ENCODE measurements at regions not wholly inside any gene's neighbourhood (a gene's known extent, or its start where the extent isn't known, plus 50 kb on each side); places are given as distances from the start of the nearest gene placed in this dataset.

DNA sequence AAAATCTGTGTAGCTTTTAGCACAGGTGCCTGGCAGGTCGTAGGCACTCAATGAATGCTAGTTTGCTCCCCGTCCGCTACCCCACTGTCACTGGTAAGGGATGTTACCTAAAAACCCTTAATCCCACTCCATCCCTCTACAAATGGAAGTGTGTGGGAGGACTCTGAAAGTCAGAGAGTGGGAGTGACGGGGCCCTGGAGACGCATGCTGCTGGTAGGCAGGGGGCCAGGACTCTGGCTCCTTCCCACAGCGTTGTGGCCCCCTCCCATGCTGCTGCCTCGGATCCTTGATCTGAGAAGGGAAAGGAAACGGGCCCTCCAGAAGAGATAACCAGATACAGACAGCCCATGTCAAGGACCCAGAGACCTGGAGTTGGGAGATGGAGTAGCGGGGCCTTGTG, 249.3 kb downstream of the HAUS1 start:
- no peak for DNase-seq

DNA sequence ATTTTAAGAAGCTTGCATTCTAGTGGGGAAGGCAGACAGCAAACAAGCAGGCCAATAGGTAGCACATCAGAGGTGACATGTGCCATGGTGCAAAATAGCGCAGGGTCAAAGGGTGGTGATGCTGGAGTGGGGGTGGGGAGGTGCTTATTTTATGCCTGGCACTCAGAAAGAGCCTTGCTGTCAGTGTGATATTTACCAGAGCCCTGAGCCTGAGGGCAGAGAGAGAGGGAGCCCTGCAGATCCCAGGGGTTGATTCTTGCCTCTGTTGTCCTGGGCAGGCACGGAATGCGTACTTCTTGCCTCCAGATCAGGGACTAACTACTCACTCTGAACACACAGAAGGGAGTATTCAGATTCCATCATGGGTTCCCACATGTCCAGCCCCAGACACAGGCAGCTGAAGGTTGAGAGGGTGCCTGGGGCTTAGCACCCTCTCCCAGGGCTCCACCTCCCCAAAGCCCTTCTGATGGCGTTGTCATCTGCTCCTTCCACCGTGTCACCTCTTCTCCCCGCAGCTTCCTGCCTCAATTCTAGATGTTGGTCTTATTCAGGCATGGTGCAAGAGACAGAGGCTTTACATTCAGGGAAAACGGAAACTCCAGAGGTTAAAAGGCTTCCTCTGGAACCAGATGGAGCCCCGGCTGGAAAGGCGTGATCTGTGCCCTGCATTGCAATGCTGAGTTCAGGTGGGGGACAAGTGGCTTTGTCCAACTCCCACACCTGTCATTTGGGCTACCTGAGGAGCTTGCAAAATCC, 252.3 kb downstream of the HAUS1 start:
- no peak for DNase-seq

DNA sequence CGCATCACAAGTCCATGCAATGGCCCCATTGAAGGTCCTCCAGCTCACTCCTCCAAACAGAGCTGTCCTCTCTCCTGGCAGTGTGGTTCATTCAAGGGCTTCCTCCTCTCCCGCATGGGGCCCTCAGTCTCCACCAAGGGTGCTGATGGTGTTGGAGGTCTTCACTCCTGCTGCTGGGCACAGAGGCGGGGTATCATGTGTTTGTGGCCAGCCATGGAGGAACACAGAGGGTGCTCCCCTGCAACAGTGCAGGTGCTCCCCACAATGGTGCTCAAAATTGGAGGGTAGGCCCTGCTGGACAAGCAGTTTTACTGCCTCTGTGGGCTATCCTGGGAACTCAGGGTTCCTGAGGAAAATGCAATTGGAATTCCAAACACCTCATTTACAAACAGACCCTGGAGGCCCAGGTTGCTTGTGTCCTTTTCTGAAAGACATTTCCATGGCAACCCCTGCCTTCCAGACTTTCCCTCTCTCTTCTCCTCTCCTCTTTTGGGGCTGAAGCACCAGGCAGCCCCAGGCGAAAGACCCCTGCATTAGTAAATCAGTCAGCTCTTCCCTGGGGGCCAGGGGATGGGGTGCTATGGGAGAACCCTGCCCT, 256.0 kb downstream of the HAUS1 start:
- DNase-seq, result no peak

DNA sequence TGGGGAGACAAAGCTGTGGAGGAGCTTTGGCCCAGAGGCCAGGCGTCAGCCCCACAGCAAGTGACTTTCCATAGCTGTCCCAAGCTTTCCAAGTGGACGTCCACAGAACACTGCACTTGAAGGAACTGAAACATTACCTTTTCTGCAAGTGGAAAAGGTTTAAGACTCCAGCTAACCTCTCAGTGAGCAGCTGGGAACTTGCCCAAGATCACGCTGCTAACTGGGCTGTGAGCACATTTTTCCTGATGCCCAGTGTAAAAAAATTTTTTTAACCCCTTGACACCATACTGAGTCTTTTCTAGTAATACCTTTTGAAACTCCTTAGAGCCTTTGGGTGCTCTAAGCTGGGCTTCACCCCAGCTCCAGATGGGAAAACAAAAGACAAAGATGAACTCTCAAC, 256.7 kb downstream of the HAUS1 start:
- no peak for DNase-seq

DNA sequence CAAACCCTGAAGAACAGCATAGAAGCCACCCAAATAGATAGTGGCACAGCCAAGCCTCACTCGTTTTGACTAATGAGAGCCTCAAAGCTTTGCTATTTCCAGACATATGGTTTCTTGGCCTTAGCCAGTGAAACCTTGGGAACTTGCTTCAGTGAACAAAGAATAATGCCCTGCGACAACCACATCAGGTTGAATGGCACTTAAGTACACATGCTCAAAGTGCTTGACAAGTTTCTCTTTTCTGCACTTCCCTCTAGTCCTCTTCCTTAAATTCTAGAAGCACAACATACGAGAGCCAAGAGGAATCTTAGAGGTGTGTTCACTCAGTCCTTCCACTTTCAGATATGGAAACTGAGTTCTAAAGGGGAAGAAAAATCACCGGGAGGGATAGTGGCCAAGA, 258.3 kb downstream of the HAUS1 start:
- no peak for DNase-seq

DNA sequence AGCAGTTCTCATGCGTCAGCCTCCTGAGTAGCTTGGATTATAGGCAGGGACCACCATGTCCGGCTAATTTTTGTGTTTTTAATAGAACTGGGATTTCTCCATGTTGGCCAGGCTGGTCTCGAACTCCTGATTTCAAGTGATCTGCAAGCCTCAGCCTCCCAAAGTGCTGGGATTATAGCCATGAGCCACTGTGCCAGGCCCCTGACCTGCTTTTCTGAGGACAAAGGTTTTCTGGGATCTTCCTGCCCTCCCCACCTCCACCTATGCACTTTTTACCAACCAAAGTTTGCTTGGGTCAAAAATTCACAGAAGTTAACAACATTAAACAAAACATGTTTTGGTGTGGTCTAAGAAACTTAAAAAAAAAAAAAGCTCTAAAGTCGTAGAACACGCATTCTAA, 259.9 kb downstream of the HAUS1 start:
- no peak for DNase-seq

DNA sequence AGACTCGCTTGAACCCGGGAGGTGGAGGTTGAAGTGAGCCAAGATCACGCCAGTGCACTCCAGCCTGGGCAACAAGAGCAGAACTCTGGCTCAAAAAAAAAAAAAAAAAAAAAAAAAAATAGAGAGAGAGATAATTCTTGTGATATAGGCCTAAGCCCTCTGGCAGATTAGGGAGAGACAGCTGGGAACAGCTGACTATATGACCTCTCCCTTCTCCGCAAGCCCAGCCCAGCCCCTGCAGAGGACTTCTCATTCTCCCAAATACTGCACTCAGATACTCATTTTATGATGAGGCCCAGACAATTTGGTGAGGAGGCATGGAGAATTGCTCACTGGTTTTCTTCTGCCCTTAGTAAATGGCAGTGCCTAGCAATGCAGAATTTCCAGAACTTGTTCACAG, 262.0 kb downstream of the HAUS1 start:
- DNase-seq, result no peak

DNA sequence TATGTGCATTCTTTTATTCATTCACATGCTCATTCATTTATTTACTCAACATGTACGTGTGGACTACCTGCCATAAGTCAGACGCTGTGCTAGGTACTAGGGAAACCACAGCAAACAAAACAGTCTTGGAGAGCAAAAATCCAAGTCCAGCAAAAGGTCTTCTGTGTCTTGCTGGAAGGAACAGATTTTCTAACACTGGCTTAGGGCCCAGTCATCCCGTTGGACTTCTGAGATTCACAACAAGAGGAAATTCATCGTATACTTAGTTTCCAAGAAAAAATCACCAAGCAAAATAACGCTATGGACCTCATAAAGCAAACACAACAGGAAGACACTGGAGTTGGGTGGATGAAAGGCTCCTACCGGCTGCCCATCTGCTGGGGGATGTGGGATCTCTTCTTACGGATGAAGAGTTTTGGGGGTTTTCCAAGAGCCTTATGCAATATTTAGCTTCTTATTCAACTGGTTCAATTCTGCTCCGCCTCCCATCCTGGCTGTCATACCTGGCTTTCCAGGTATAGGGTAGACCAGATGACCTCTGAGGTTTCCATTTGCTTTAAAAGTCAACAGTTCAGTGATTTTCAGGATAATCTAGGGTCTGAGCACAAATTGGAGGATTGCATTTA, 262.7 kb downstream of the HAUS1 start:
- DNase-seq, result no peak

DNA sequence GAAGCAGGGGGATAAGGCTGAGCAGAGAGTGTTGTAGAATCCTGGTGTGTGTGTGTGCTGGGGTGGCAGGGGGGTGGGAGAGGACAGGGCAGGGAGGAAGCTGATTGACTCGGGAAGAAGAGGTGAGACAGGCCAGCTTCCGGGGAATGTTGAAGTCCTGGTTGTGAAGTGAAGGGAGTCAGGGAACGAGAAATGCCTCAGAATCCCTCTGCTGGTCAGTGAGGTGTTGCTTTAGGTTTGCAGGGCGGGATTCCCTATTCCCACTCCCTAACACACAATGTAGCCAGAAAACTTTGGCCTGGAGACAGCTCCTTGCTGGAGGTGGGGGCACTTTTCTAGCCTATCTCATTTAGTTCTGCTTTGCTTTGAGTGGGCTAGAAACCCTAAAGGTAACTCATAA, 265.1 kb downstream of the HAUS1 start:
- DNase-seq, result no peak

DNA sequence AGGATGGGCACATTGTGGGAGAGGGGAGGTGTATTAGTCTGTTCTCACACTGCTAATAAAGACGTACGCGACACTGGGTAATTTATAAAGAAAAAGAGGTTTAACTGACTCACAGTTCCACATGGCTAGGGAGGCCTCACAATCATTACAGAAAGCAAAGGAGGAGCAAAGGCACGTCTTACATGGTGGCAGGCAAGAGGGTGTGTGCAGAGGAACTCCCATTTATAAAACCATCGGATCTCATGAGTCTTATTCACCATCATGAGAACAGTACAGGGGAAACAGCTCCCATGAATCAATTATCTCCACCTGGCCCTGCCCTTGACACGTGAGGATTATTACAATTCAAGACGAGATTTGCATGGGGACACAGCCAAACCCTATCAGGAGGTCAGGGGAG, 266.7 kb downstream of the HAUS1 start:
- no peak for DNase-seq

DNA sequence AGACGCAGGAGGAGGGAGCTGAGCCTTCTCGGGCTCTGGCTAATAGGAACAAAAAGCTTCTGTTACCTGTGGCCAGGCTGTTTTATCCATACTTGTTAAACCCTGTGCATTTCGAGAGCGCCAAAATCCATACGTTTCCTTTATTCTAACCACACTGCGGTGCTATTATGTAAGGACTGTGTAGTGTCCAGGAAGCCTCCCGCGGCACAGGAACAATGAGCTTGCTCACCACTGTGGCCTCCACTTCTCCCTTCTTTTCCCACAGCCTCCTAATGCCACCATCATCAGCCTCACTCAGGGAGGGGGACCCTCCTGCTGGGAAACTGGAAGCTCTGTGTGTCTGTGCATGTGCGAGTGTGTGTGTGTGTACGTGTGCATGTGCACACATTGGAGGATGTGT, 268.5 kb downstream of the HAUS1 start:
- no peak for DNase-seq

DNA sequence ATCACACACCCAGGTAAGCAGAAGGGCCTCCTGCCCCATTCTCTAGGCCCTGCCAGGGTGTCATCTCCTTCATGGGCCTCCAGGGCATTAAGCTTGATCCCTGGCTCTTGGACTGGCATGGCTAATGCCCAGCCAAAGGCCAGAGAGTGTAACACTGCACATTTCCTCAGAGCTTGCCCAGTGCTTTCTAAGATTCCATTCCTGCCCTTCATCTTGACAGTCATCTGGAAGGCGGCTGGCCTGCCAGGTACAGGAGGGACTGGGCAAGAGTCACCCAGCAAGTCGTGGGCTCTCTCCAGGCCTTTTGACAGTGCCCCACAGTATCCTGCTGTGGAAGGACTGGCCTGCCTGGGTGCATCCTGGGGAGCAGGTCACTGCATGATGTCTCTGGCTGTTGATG, 268.9 kb downstream of the HAUS1 start:
- no peak for DNase-seq

DNA sequence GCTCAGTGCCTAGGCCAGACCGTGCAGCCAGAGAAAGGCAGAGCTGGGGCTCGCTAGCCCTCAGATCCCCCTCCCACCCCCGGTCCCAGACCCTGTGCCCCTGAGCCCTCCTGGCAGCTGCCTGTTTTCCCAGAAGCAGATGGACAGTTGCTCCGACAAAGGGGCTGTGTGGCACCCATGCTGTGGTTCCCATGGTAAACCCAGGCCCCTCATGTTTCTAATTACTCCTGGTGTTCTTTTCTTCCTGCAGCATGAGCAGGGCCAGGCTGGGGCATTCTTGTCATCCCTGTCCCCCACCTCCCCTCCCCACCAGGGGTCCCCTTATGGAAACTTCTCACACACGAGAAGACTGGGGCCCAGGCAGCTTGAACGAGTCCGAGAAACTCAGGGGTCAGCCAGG, 269.6 kb downstream of the HAUS1 start:
- no peak for DNase-seq

DNA sequence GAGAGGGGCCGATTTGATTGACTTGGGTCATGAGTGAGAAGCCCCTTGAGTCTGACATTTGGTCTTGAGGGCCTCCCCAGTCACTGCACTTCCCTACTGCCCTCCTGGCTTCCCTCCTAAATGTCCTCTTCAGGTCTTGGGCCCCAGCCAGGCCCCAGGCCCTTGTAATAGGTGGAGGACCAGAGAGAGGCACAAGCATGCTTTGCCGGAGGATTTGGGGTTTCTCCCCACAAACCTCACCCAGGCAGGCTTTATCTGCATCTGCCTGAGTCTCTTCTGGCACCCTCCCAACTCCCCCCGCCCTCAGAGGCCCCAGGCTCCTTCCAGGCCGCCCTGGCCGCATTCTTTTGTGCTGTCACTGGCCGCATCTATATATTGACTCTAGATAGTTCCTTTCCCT, 270.7 kb downstream of the HAUS1 start:
- DNase-seq, result no peak

DNA sequence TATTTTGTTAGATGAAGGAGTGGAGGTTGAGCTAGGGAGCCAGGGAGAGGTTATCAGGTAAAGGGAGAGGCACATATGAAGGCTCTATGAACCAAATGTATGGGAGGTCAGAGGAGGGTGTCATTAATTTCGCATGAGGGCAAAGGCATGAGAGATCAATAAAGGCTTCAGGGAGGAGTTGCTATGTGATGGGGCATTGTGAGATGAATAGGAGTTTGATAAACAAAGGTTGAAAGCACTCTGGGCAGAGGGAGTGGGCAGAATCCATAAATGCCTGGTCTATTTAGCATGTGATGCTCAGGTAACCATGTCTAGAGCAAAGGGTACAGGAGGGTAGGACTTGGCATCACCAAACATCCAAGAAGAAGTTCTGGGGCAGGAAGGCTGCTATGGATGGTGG, 273.4 kb downstream of the HAUS1 start:
- DNase-seq, result no peak

DNA sequence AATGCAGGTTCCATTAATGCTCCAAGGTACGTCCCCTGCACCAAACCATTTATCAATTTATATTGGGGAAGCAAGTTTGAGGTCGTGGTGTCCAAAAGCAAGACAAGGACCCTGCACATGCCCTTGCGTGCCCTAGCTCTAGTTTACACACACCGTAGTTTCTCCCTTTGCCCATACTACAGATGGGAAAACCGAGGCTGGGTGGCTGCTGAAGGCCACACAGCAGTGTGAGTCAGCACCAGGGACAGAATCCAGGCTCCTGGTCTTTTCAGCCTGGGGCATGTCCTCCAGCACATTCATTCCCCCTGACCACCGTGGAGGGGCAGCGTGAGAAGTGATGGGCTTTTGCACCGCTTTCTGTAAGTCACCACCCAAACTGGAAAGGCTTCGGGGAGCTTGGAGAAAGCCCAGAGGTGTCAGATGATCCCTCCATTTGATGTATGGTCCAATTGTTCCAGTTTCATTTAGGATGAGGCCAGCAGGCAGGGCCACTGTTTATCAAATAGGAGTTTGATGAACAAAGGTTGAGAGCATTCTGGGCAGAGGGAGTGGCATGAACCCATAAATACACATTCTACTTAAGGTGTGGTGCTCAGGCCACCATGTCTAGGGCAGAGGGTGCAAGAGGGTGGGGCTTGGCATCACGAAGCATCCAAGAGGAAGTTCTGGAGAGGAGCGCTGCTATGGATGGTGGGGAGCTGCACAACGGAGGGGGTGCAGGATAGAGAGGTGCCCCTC, 274.1 kb downstream of the HAUS1 start:
- no peak for DNase-seq

DNA sequence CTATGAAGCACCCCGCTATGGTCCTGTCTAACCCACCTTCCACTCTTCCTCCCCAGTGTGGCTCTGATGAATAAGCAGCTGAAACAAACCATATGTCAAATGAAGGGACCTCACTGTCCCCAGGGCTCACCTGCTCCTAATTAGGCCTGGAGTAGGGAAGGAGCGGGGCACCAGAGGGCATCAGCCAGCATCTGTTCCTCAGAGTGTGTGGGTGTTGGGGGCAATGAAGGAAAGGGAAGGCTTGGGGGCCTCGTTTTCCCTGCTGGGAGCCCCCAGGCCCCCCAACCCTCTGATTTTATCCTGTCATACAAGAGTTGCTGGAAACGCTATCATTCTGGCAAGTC, 274.7 kb downstream of the HAUS1 start:
- no peak for DNase-seq

DNA sequence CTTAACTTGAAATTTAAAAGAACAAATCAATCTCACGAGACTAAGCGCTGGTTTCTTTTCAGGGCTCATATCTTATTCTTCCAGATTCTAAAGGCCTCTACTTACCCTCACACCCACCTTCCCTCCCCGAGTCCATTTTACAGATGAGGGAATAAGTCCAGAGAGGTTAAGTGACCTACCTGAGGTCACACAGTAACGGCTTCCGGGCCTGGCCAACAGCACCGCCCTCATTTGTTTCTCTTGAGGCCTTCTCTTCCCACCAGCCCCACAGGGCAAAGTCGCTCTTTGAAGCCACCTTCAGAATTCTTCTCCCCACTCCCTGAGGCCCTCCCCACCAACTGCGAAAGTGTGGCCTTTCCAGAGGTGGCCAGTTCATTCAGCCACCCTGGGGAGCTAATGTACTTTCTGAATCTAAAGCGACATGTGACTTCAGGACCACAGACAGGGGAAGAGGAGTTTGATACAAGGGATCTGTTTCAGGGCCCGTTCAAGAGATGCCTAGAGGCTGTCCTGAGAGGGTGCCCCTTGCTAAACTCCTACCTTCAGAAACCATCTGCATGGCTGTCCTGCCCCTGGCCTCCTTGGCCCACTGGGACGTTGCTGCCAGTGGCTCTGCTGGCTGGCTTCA, 275.3 kb downstream of the HAUS1 start:
- no peak for DNase-seq

DNA sequence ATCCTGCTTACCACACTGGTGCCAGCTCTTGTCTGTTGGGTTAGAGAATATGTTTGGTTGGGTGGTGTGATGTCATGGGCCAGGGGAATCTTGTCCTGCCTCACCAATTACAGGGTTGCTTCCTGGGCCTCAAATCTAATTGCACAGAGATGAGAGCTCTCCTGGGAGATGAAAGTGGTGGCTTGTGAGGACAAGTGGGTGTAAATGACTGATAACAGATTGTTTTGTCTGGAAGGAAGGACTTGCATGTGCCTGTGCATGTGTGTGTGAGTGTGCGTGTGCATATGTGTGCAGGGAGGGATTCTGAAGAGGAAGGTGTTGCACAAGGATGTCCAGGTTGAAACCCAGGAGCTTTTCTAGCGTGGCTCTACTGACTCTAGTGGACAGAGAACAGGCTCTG, 271.9 kb downstream of the LOXHD1 start:
- no peak for DNase-seq

DNA sequence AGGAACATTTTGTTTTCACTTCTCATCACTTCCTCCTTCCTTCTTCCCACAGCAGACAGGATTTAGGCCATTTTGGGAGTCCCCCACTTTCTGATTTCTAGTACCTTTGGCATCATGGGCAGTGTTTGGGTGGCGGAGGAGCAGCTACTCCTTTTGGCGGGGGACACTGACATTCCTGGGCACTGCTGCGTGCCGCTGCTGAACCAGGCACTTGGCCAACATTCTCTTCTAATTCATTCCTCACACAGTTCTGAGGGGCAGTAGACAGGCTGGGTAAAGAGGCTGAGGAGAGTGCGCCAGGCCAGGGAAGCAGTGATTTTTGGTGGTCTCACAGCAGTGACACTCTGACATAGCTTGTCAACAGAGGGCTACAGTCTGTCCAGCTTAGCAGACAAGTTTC, 270.2 kb downstream of the LOXHD1 start:
- no peak for DNase-seq

DNA sequence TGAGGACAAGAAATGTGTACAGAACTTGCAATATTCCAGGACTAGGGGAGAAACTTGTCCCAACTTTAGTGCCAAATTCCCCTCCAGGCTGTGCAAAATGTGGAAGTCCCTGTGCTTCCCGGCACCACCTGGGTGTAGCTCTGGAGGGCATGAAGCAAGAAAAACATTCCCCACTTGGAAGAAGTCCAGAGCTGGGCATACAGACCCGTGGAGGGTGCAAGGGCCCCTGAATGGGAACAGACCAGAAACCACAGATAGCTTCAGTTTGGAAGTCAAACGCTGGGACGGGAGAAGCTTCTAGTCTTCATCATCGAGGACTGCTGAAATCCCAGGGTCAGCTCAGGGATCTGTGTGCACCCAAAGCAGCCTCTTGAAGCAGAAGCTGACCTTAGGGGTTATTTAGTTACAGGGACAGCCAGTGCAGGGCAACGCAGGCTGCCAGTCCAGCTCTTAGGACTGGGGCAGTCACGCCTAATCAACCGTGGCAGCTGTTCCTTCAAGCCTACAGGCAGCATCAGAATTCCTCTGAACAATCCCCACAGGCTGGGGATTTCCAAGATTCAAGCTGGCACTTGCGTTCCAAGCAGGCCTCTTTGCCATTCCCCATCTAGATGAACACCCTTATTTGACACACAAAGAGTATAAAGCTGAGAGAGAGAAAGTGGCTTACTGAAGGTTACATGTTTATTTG, 269.4 kb downstream of the LOXHD1 start:
- DNase-seq, result no peak

DNA sequence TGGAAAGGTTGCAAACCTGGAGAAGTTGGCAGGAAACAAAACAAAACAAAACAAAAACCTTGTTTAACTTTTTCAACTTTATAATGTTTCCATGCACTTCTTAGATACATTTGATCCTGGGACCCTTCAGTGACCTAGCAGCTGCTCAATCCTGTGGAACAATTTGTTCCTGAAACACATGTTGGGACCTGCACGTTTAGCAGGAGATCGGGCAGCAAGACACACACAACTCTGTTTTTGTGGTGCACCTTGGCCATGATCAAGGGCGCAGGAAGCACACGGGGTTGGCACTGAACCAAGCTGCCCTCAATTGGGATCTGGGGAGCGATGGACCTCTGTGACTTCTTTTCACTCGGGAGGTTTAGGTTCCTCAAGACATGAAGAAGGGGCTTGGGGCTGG, 268.7 kb downstream of the LOXHD1 start:
- DNase-seq, result no peak

DNA sequence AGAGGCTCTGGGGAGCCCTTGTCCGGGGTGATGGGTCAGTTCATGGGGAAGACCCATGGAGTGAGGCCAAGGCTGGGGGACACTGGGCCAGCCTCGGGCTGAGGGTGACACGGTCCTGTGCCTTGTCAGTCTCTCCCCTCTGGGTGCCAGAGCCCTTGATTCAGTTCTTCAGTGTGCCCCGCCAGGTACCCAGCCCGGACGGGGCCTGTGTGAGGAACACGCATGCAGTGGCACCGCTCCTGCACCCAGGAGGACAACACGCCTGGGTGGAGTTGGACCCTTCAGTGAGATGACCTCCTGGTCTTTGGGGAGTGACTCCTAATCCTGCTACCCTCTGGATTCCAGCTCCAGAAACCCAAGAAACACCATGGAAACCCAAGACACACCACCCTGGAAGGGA, 264.4 kb downstream of the LOXHD1 start:
- DNase-seq, result no peak

Data from activated CD4-positive, alpha-beta T cell treated with anti-CD3 and anti-CD28 coated beads for 48 hours (primary cell).